ENCODE measurements at regions not wholly inside any gene's neighbourhood (a gene's known extent, or its start where the extent isn't known, plus 50 kb on each side); places are given as distances from the start of the nearest gene placed in this dataset.

- TF ChIP-seq CTCF (IDR thresholded peaks at IDR 0.05) (no peak), POLR2A (IDR thresholded peaks at IDR 0.05) (no peak)
- WGBS, 4 donors = 89 to 94% (median 93%) methylated on average over 5 of the region's 5 CpGs
- Histone ChIP-seq H3K4me1 (no peaks in the 10 kb centered on the region), H3K27me3 (no peaks in the 10 kb centered on the region), H3K4me3 (no peak overlapping the region), H3K27ac (no peak overlapping the region), H3K36me3 (no peaks in the 10 kb centered on the region), H3K9me3 (peaks cover 0 to 17% (median 0%) of the 10 kb centered on the region in 12 donors)
- DNase-seq = no peak
- no peak for ATAC-seq
- intact Hi-C loops (cut with DNase I) = no loop called here
Measured at GRCh38 chr13:22625691-22626090, 555.1 kb upstream of the SGCG start.

- TF ChIP-seq POLR2A (IDR thresholded peaks at IDR 0.05) = no peak
- TF ChIP-seq CTCF (IDR thresholded peaks at IDR 0.05) = no peak
- ATAC-seq (no peak), DNase-seq (no peak)
- no peak overlapping the region for H3K27ac ChIP-seq
- no peak overlapping the region for H3K4me3 ChIP-seq
- intact Hi-C loops (cut with DNase I) = no loop called here
- H3K36me3 ChIP-seq = no peaks in the 10 kb centered on the region
- peaks cover 0 to 21% (median 0%) of the 10 kb centered on the region in 12 donors for H3K9me3 ChIP-seq
- H3K4me1 ChIP-seq = no peaks in the 10 kb centered on the region
- no peaks in the 10 kb centered on the region for H3K27me3 ChIP-seq
- 80 to 85% (median 82%) methylated on average over 2 of the region's 2 CpGs for WGBS, 4 donors
Measured at GRCh38 chr13:22629374-22629773, 551.4 kb upstream of the SGCG start.

- ATAC-seq = no peak
- H3K4me3 ChIP-seq = no peak overlapping the region
- WGBS, 4 donors = 86 to 92% (median 91%) methylated on average over 8 of the region's 8 CpGs
- TF ChIP-seq POLR2A (IDR thresholded peaks at IDR 0.05) = no peak
- no peak for TF ChIP-seq CTCF (IDR thresholded peaks at IDR 0.05)
- no peak overlapping the region for H3K27ac ChIP-seq
- H3K4me1 ChIP-seq = no peaks in the 10 kb centered on the region
- DNase-seq = no peak
- intact Hi-C loops (cut with DNase I) = no loop called here
- no peaks in the 10 kb centered on the region for H3K36me3 ChIP-seq
- H3K9me3 ChIP-seq = no peaks in the 10 kb centered on the region
- no peaks in the 10 kb centered on the region for H3K27me3 ChIP-seq
Measured at GRCh38 chr13:22642088-22642487, 538.7 kb upstream of the SGCG start.

- Histone ChIP-seq H3K4me3 (no peak overlapping the region), H3K9me3 (no peaks in the 10 kb centered on the region), H3K4me1 (no peaks in the 10 kb centered on the region), H3K36me3 (no peaks in the 10 kb centered on the region), H3K27me3 (no peaks in the 10 kb centered on the region), H3K27ac (no peak overlapping the region)
- TF ChIP-seq POLR2A (IDR thresholded peaks at IDR 0.05) (no peak), CTCF (IDR thresholded peaks at IDR 0.05) (no peak)
- WGBS, 4 donors = 68 to 73% (median 69%) methylated on average over 4 of the region's 4 CpGs
- intact Hi-C loops (cut with DNase I) = no loop called here
- ATAC-seq (no peak), DNase-seq (no peak)
Measured at GRCh38 chr13:22644941-22645340, 535.8 kb upstream of the SGCG start.
